ENCODE measurements at regions not wholly inside any gene's neighbourhood (a gene's known extent, or its start where the extent isn't known, plus 50 kb on each side); places are given as distances from the start of the nearest gene placed in this dataset.
"Not testable (repeated sequence)": the region's sequence is repeated elsewhere in the genome, so short reads cannot be mapped to it uniquely, and the experiment has no call there.

DNA sequence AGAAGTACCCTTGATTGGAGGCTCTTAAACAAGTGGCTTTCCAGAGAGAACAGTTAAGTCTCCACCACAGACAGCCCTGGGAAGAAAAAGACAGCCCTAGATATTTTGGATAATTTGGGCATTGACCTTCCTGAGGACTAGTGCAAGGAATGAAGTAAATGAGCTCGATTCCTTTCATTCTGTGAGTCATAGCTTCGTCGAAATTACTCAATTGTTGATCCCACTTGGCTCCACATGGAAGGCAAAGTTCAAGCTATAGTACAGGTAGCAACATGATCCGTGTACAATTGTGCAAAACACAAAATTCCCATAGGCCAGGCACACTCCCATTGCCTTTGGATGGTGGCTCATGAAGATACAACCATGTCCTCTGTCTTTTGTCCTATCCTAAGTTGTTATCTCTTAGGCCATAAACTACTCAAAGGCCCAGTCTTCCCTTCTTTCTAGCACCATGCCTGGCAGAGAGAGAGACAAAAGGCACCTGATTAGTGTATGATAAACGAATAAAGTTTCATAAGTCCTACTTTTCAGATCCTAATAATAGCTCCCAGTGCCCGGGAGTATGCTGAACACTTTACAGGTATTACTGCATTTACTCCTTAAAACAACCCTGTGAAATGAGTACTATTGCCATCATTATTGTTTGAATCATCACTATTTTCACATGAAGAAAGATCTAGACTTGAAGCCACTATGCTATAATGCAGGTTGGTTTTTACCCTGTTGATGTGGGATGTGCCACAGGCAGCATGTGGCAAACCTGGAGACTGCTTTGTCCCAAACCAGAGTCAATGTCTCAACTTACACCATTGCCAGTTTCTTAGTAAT lies 116.7 kb upstream of the RANBP3L start:
- ATAC-seq = no peak
- H3K27me3 Mint-ChIP-seq = peaks cover 4% of the 10 kb centered on the region
- CTCF ChIA-PET = interaction anchor here (0.8 to 2.0 kb wide), 2 partner anchors 88 to 272 kb away, joined by 3 to 14 read pairs; no protein-coding TSS in a partner anchor
- no peak overlapping the region for H3K4me3 Mint-ChIP-seq
- H3K36me3 Mint-ChIP-seq = no peaks in the 10 kb centered on the region
- H3K4me1 Mint-ChIP-seq = peaks cover 17% of the 10 kb centered on the region
- no peak for DNase-seq
- H3K27ac Mint-ChIP-seq = no peak overlapping the region
- H3K9me3 Mint-ChIP-seq (ENCODE audit: low read depth) = no peaks in the 10 kb centered on the region

DNA sequence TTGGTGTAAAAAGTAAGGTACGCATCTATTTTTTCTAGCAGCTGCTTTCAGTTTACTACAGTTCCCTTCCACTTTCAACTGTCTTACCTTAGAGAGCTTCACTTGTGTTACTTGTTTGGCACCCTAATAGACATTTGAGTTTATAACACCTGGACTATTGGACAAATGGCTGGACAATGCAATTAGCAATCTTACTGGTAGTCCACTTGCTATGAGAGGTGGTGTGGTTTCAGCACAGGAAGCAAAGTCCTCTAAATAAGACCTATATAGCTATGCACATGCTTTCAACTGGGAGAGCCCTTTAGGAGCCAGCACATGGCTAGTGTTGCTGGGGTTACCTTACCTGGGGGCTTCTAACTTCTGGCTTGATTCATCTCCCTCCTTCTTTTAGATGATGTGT lies 119.6 kb upstream of the RANBP3L start:
- no peak for ATAC-seq
- CTCF ChIA-PET = interaction anchor here (1.1 kb wide), 1 partner anchor 80 kb away, joined by 3 read pairs; no protein-coding TSS in a partner anchor
- no peaks in the 10 kb centered on the region for H3K36me3 Mint-ChIP-seq
- H3K27me3 Mint-ChIP-seq = peaks cover 12% of the 10 kb centered on the region
- no peaks in the 10 kb centered on the region for H3K9me3 Mint-ChIP-seq (ENCODE audit: low read depth)
- DNase-seq = no peak
- no peak overlapping the region for H3K27ac Mint-ChIP-seq
- H3K4me3 Mint-ChIP-seq = no peak overlapping the region
- peaks cover 23% of the 10 kb centered on the region for H3K4me1 Mint-ChIP-seq

DNA sequence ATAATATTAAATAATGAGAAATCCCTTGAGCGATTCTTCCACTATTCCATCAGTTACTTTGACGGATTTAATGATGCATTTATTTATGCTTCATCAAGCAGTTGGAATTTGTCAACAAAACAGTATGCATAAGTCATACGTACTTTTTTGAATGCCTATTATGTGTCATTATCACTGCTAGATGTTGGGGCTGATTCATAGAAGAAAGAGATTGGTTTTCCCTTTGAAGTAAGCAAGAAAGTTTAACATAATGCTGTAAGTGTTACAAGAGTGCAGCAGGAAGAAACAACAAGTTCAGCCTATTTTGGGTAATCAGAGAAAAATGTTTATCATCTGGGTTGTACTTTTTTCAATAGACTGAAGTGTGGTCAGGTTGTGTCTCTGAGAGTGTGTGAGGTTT lies 121.2 kb upstream of the RANBP3L start:
- no peak overlapping the region for H3K27ac Mint-ChIP-seq
- peaks cover 23% of the 10 kb centered on the region for H3K27me3 Mint-ChIP-seq
- no peaks in the 10 kb centered on the region for H3K9me3 Mint-ChIP-seq (ENCODE audit: low read depth)
- no peaks in the 10 kb centered on the region for H3K36me3 Mint-ChIP-seq
- no peak overlapping the region for H3K4me3 Mint-ChIP-seq
- peaks cover 23% of the 10 kb centered on the region for H3K4me1 Mint-ChIP-seq
- no peak for DNase-seq
- CTCF ChIA-PET = no interaction called here
- ATAC-seq = no peak

DNA sequence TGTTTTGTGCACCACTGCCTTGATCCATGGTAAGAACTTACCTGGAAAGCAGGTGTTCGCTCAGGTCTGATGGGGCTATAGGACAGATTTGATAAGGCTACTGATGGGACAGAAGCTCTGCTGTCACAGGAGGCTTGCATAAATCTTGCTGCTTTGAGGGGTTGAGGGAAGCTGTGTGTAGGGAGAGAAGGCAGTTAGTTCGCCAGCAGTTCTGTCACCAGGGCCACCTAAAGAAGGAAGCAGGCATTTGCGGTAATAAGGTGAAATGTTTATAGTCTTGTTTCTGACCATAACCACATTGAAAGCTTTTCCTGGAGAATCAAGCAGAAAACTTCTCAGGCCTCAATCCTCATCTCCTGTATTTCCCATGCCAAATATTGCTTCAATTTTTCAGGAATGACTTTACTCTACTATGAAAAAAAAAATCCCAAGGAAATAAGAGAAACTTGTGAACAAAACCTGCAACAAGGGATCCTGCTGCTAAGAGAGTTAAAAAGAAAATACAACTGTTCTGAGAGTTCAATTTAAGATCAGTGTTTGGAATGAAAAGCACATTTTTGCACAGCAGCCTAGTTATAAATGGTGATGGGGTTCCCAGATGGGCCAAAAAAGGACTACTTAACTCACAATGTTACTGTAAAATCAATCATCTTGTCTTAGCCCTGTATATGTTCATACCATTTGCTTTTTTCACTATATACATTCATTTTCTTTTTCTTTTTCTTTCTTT lies 122.0 kb upstream of the RANBP3L start:
- CTCF ChIA-PET = no interaction called here
- ATAC-seq = no peak
- Mint-ChIP-seq H3K9me3 (ENCODE audit: low read depth) (no peaks in the 10 kb centered on the region), H3K4me1 (peaks cover 23% of the 10 kb centered on the region), H3K27ac (no peak overlapping the region), H3K36me3 (no peaks in the 10 kb centered on the region), H3K27me3 (peaks cover 30% of the 10 kb centered on the region), H3K4me3 (no peak overlapping the region)
- no peak for DNase-seq

DNA sequence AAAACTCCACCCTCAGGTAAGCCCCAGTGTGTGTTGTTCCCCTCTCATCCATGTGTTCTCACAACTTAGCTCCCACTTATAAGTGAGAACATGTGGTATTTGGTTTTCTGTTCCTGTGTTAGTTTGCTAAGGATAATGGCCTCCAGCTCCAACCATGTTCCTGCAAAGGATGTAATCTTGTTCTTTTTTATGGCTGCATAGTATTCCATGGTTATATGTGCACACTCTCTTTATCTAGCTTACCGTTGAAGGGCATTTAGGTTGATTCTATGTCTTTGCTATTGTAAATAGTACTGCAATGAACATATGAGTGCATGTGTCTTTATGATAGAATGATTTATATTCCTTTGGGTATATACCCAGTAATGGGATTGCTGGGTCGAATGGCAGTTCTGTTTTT lies 124.4 kb upstream of the RANBP3L start:
- not testable (repeated sequence) for H3K4me3 Mint-ChIP-seq; ATAC-seq; H3K27ac Mint-ChIP-seq; H3K9me3 Mint-ChIP-seq (ENCODE audit: low read depth); H3K36me3 Mint-ChIP-seq; DNase-seq
- CTCF ChIA-PET = interaction anchor here (0.7 kb wide), 1 partner anchor 11 kb away, joined by 3 read pairs; no protein-coding TSS in a partner anchor
- H3K27me3 Mint-ChIP-seq = peaks cover 44% of the 10 kb centered on the region
- peaks cover 14% of the 10 kb centered on the region for H3K4me1 Mint-ChIP-seq

DNA sequence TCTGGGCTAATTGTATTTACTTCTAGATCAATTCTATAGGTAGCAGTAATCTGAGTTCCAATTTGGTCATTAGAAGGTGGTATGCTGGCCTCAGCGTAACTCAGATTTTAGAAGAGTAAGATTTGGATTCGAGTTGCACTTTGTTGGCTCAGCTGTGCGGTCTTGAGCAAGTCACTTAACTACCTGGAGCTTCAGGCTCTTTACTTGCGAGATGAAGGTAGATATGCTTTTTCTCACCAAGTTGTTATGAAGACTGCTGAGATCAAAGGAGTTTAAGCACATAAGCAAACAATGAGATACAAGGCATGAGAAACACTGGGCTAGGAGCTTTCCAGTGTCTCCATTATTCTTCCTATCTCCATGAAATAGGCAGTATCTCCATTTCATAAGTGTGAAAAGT lies 133.8 kb upstream of the RANBP3L start:
- peaks cover 37% of the 10 kb centered on the region for H3K27me3 Mint-ChIP-seq
- no peak overlapping the region for H3K4me3 Mint-ChIP-seq
- CTCF ChIA-PET = interaction anchor here (0.7 kb wide), 1 partner anchor 20 kb away, joined by 3 read pairs; no protein-coding TSS in a partner anchor
- no peak for DNase-seq
- no peaks in the 10 kb centered on the region for H3K9me3 Mint-ChIP-seq (ENCODE audit: low read depth)
- no peaks in the 10 kb centered on the region for H3K36me3 Mint-ChIP-seq
- H3K27ac Mint-ChIP-seq = no peak overlapping the region
- H3K4me1 Mint-ChIP-seq = no peaks in the 10 kb centered on the region
- ATAC-seq = no peak

DNA sequence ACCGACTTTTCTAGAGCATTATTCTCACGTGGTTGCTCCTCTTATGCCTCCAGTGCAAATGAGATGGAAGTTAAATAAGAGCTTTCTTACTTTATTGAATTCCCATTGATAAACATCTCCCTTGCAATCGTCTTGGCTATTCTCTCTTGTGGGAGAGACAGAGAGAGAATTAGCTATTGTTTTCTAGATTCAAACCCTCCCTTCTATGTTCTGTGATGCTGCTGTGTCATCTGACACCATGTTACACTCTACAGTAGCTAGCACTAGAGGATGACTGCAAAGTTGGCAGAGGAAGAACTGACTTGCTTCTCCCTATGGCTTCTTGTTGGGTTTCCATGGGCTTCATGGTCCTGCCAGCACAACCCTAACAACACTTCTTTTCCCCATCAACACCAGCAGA lies 134.6 kb upstream of the RANBP3L start:
- Mint-ChIP-seq H3K4me3 (no peak overlapping the region), H3K27me3 (peaks cover 31% of the 10 kb centered on the region)
- CTCF ChIA-PET = no interaction called here

DNA sequence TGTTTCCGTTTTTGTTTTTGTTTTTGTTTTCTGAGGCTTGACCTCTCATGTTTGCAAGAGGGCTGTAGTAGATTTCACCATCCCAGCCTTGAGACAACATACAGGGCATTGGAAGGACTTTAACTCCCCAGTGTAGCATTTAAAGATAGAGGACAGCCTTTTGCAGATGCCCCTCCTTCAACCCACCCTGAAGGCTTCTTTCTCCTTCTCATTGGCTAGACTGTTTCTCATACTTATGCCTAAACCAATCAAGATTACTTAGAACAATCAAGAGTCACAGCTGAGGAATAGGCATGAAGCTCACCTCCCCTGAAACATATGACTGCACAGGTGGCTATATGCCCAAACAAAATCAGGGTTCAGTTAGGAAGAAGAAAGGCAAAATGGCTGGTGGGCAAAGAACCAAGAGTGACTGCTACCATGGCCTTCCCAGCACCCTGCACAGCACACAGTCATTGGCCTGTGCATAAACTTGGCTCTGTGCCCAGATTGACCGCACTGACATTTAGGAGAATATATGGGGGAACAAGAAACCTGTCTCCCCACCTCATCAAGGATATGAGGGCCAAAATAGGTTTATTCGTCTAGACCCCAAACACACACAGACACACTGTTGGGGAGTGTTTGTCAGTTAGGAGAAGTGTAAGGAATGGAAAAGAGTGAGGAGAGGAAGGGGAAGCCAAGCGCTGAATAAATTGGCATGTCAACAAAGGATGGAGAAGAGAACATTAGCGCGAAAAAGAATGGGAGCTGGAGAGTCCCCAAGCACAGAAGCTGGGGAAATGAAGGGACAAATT lies 137.3 kb upstream of the RANBP3L start:
- H3K27me3 Mint-ChIP-seq = peaks cover 19% of the 10 kb centered on the region
- H3K4me3 Mint-ChIP-seq = no peak overlapping the region
- CTCF ChIA-PET = no interaction called here
- DNase-seq = no peak
- no peak overlapping the region for H3K27ac Mint-ChIP-seq
- H3K4me1 Mint-ChIP-seq = peaks cover 17% of the 10 kb centered on the region
- no peaks in the 10 kb centered on the region for H3K9me3 Mint-ChIP-seq (ENCODE audit: low read depth)
- no peaks in the 10 kb centered on the region for H3K36me3 Mint-ChIP-seq
- ATAC-seq = no peak

More for the DNA sequence above, 134.6 kb upstream of the RANBP3L start:
- ATAC-seq = no peak
- Mint-ChIP-seq H3K36me3 (no peaks in the 10 kb centered on the region), H3K4me1 (no peaks in the 10 kb centered on the region), H3K9me3 (ENCODE audit: low read depth) (no peaks in the 10 kb centered on the region), H3K27ac (no peak overlapping the region)
- DNase-seq = no peak

DNA sequence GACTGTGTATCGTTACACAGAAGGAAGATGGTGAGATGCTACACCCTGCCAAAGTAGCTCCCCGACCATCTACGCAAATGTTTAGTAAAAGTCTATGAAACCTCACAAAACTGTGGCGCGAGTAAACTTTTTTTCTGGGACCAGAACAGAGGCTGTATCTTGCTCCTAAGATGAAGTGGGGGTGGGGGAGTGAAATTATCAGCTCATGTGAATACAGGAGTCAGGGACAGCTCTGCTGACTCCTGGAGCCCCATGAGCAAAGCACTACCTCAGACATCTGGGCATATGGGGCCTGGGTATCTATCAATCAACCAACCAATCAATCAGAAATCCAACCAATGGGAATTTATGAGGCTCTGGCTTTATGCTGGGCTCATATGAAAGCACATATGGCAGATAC lies 138.6 kb upstream of the RANBP3L start:
- Mint-ChIP-seq H3K4me1 (peaks cover 17% of the 10 kb centered on the region), H3K27me3 (peaks cover 17% of the 10 kb centered on the region), H3K4me3 (no peak overlapping the region), H3K36me3 (no peaks in the 10 kb centered on the region), H3K9me3 (ENCODE audit: low read depth) (no peaks in the 10 kb centered on the region), H3K27ac (no peak overlapping the region)
- DNase-seq (no peak), ATAC-seq (no peak)
- CTCF ChIA-PET = no interaction called here

DNA sequence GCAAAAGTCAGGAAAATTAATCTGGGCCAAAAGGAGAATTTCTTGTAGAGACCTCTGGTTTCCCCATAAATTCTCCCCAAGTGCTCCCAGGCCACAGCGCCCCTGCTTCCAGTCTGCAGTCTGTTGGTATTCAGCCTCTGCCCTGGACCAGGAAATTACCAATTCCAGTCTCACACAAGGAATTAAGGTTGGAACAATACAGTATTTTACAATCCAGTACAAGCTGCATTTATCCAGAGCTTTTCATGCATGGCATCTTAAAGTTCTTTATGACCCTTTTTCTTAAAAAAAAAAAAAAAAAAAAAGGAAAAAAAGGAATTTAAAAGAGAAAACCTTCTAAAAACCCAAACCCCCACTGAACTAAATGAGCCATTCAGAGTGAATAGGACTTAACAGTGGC lies 139.6 kb upstream of the RANBP3L start:
- no peak overlapping the region for H3K27ac Mint-ChIP-seq
- peaks cover 7% of the 10 kb centered on the region for H3K27me3 Mint-ChIP-seq
- DNase-seq = no peak
- no peak for ATAC-seq
- H3K4me3 Mint-ChIP-seq = no peak overlapping the region
- no peaks in the 10 kb centered on the region for H3K9me3 Mint-ChIP-seq (ENCODE audit: low read depth)
- H3K4me1 Mint-ChIP-seq = peaks cover 17% of the 10 kb centered on the region
- CTCF ChIA-PET = interaction anchor here (0.7 to 1.5 kb wide), 3 partner anchors 26 to 635 kb away, joined by 3 to 4 read pairs (median 3); no protein-coding TSS in a partner anchor
- no peaks in the 10 kb centered on the region for H3K36me3 Mint-ChIP-seq

DNA sequence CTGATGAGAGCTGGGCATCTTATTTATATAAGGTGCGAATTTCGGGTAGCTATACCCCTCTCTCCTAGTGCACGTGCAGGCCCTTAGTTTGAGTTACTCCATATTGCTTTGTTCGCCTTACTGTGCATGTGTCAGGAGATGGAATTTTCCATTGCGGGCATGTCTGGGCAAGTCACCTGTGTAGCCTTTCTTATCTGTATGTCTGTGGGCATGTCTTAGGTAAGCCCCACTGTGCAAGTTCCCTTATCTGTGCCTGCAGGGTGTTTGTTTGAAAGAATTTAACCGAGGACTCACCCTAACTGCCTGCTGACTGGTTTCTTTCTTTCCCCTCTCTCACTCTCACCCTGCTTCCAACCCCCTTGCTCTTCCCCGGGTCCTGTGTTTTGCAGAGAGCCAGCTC lies 140.7 kb upstream of the RANBP3L start:
- ATAC-seq (no peak), DNase-seq (no peak)

DNA sequence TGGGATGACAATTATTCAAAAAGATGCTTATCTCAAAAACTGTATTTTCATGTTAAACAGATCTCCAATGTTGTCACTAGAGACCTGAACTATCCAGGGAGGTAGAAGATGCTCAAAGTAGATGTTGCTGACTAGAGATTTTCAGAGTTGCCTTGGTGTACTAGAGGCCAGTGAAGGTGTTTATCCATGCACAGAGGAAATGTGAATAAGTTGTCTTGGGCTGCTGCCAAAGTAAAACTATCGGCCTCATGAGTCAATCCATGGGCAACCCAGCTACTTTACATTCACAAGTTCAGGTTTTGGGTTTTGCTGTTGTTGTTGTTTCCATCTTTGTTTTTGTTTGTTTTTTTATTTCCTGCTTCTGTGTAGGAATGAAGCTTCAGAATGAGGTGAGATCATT lies 141.1 kb upstream of the RANBP3L start:
- peaks cover 2% of the 10 kb centered on the region for H3K27me3 Mint-ChIP-seq
- H3K4me1 Mint-ChIP-seq = peaks cover 17% of the 10 kb centered on the region
- peak overlapping the region; percentile 25 for H3K27ac Mint-ChIP-seq
- no peak for ATAC-seq
- no peaks in the 10 kb centered on the region for H3K9me3 Mint-ChIP-seq (ENCODE audit: low read depth)
- H3K4me3 Mint-ChIP-seq = no peak overlapping the region
- DNase-seq = no peak
- H3K36me3 Mint-ChIP-seq = no peaks in the 10 kb centered on the region
- CTCF ChIA-PET = interaction anchor here (1.5 kb wide), 2 partner anchors 9 to 20 kb away, joined by 3 to 4 read pairs; no protein-coding TSS in a partner anchor

More for the DNA sequence above, 140.7 kb upstream of the RANBP3L start:
- peak overlapping the region; percentile 25 for H3K27ac Mint-ChIP-seq
- no peaks in the 10 kb centered on the region for H3K36me3 Mint-ChIP-seq
- H3K4me1 Mint-ChIP-seq = peaks cover 17% of the 10 kb centered on the region
- peaks cover 2% of the 10 kb centered on the region for H3K27me3 Mint-ChIP-seq
- no peak overlapping the region for H3K4me3 Mint-ChIP-seq
- CTCF ChIA-PET = interaction anchor here (1.1 to 1.5 kb wide), 3 partner anchors 9 to 177 kb away, joined by 3 to 4 read pairs (median 4); no protein-coding TSS in a partner anchor
- no peaks in the 10 kb centered on the region for H3K9me3 Mint-ChIP-seq (ENCODE audit: low read depth)

DNA sequence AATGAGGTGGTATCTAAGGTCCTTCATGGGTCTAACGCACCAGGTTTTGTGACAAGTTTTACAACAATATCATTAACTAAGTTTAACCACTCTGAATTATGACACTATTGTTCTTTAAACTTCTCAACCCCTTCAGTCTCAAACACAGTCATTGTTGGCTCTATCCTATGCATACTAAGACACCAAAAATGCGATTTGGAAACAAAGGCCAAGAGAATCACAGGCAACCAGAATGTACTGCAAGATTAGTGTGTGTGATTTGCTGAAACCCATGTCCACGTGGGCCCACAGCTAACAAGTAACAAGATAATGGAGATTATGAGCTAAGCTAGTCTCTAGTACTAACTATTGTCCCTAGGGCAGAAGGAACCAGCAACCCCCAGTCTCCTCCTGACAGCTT lies 142.2 kb upstream of the RANBP3L start:
- Mint-ChIP-seq H3K9me3 (ENCODE audit: low read depth) (no peaks in the 10 kb centered on the region), H3K27ac (no peak overlapping the region), H3K27me3 (peaks cover under 1% of the 10 kb centered on the region), H3K4me3 (no peak overlapping the region), H3K36me3 (no peaks in the 10 kb centered on the region), H3K4me1 (peaks cover 17% of the 10 kb centered on the region)
- CTCF ChIA-PET = interaction anchor here (1.5 kb wide), 2 partner anchors 11 to 19 kb away, joined by 3 to 4 read pairs; no protein-coding TSS in a partner anchor
- no peak for ATAC-seq
- DNase-seq = no peak
